Activated T-helper 1 cell treated with Interleukin-2 at 50 U/mL for 16 hours (primary cell): ENCODE measurements at regions not wholly inside any gene's neighbourhood (a gene's known extent, or its start where the extent isn't known, plus 50 kb on each side); places are given as distances from the start of the nearest gene placed in this dataset.
"Not testable (repeated sequence)": the region's sequence is repeated elsewhere in the genome, so short reads cannot be mapped to it uniquely, and the experiment has no call there.

Experiments used
- DNase-seq: peaks from one replicate; pipeline ENCODE4 v3.0.0-alpha.2; 2020; ENCODE audit warnings: low read depth

- no peak for DNase-seq
Observed at GRCh38 chr9:124084087-124084486, 72.5 kb downstream of the LHX2 start.

GRCh38 chr9:124087226-124087625, 75.7 kb downstream of the LHX2 start:
- no peak for DNase-seq

- DNase-seq = no peak
Observed at GRCh38 chr9:124088476-124088837, 76.9 kb downstream of the LHX2 start.

- not testable (repeated sequence) for DNase-seq
Observed at GRCh38 chr9:124089631-124090488, 78.3 kb downstream of the LHX2 start.

GRCh38 chr9:124098141-124098905, 86.8 kb downstream of the LHX2 start:
- DNase-seq = no peak

GRCh38 chr9:124099860-124100259, 88.3 kb downstream of the LHX2 start:
- DNase-seq = no peak

- no peak for DNase-seq
Observed at GRCh38 chr9:124101215-124101968, 89.8 kb downstream of the LHX2 start.

GRCh38 chr9:124101969-124102345, 90.4 kb downstream of the LHX2 start:
- no peak for DNase-seq

- DNase-seq = no peak
Observed at GRCh38 chr9:124102363-124102762, 90.8 kb downstream of the LHX2 start.

- DNase-seq = no peak
Observed at GRCh38 chr9:124105266-124105665, 93.7 kb downstream of the LHX2 start.

GRCh38 chr9:124108216-124108615, 96.6 kb downstream of the LHX2 start:
- no peak for DNase-seq

GRCh38 chr9:124110307-124110915, 98.8 kb downstream of the LHX2 start:
- no peak for DNase-seq

- DNase-seq = no peak
Observed at GRCh38 chr9:124116683-124117363, 105.3 kb downstream of the LHX2 start.

GRCh38 chr9:124118894-124119293, 107.3 kb downstream of the LHX2 start:
- no peak for DNase-seq

GRCh38 chr9:124120272-124120671, 108.7 kb downstream of the LHX2 start:
- no peak for DNase-seq

- no peak for DNase-seq
Observed at GRCh38 chr9:124121725-124122124, 110.2 kb downstream of the LHX2 start.

GRCh38 chr9:124122321-124122720, 110.8 kb downstream of the LHX2 start:
- DNase-seq = no peak

- no peak for DNase-seq
Observed at GRCh38 chr9:124122813-124123462, 111.4 kb downstream of the LHX2 start.

- DNase-seq = not testable (repeated sequence)
Observed at GRCh38 chr9:124123621-124124020, 112.1 kb downstream of the LHX2 start.

GRCh38 chr9:124124729-124125650, 113.4 kb downstream of the LHX2 start:
- no peak for DNase-seq
